Ishikawa (cell line): ENCODE measurements at regions not wholly inside any gene's neighbourhood (a gene's known extent, or its start where the extent isn't known, plus 50 kb on each side); places are given as distances from the start of the nearest gene placed in this dataset.

ENCODE experiments used
- CREB1 ChIP-seq: IDR thresholded peaks from 2 replicates; pipeline ENCODE4 v1.6.1; 2012; ENCODE audit warnings: low read depth
- EGR1 ChIP-seq: IDR thresholded peaks from 2 replicates; pipeline ENCODE4 v1.6.1; 2012
- EP300 ChIP-seq: IDR thresholded peaks from 2 replicates; pipeline ENCODE4 v1.6.1; 2012; ENCODE audit warnings: borderline replicate concordance
- FOXM1 ChIP-seq: IDR thresholded peaks from 2 replicates; pipeline ENCODE4 v1.6.1; 2012; ENCODE audit warnings: low read depth, borderline replicate concordance
- NFIC ChIP-seq: IDR thresholded peaks from 2 replicates; pipeline ENCODE4 v1.6.1; 2012
- RAD21 ChIP-seq: IDR thresholded peaks from 2 replicates; pipeline ENCODE4 v1.6.1; 2012; ENCODE audit warnings: low read depth
- TAF1 ChIP-seq: IDR thresholded peaks from 2 replicates; pipeline ENCODE4 v1.6.1; 2012; ENCODE audit warnings: low read depth, mild to moderate bottlenecking
- TEAD4 ChIP-seq: IDR thresholded peaks from 2 replicates; pipeline ENCODE4 v1.6.1; 2012
- YY1 ChIP-seq: IDR thresholded peaks from 2 replicates; pipeline ENCODE4 v1.6.1; 2012; ENCODE audit warnings: low read depth
- TF ChIP-seq, protein P1 (sequence below): IDR thresholded peaks from 2 replicates; pipeline ENCODE4 v1.6.1; 2012
- TF ChIP-seq, protein P2 (sequence below): IDR thresholded peaks from 2 replicates; pipeline ENCODE4 v1.6.1; 2012
- TF ChIP-seq, protein P3 (sequence below): IDR thresholded peaks from 2 replicates; pipeline ENCODE4 v1.6.1; 2012; ENCODE audit warnings: low read depth, mild to moderate bottlenecking

DNA sequence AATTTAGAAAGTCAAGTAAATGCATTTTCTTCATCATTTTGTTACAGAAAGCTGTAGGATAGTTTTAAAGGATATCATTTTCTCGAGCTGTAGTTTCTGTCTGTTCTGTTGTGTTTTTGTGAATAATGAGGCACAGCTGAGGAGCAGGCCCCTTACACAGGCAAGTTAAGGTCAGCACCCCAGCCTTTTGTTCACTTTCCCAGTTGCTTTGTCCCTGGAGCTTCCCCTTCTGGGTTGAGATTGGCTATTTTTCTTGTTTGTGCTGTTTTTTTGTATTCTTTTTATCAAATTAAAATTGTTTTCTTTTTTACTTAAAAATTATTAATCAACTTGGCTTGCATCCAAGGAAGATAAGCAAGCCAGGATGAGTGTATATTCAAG lies 213.8 kb upstream of the ACTBL2 start:
- no peak for TF ChIP-seq FOXM1
- no peak for TF ChIP-seq RAD21
- TF ChIP-seq, protein P1, sequence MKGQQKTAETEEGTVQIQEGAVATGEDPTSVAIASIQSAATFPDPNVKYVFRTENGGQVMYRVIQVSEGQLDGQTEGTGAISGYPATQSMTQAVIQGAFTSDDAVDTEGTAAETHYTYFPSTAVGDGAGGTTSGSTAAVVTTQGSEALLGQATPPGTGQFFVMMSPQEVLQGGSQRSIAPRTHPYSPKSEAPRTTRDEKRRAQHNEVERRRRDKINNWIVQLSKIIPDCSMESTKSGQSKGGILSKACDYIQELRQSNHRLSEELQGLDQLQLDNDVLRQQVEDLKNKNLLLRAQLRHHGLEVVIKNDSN = no peak
- TF ChIP-seq CREB1 = no peak
- TF ChIP-seq, protein P2, sequence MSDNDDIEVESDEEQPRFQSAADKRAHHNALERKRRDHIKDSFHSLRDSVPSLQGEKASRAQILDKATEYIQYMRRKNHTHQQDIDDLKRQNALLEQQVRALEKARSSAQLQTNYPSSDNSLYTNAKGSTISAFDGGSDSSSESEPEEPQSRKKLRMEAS = no peak
- TF ChIP-seq EGR1 = no peak
- TF ChIP-seq EP300 = no peak
- TF ChIP-seq, protein P3, sequence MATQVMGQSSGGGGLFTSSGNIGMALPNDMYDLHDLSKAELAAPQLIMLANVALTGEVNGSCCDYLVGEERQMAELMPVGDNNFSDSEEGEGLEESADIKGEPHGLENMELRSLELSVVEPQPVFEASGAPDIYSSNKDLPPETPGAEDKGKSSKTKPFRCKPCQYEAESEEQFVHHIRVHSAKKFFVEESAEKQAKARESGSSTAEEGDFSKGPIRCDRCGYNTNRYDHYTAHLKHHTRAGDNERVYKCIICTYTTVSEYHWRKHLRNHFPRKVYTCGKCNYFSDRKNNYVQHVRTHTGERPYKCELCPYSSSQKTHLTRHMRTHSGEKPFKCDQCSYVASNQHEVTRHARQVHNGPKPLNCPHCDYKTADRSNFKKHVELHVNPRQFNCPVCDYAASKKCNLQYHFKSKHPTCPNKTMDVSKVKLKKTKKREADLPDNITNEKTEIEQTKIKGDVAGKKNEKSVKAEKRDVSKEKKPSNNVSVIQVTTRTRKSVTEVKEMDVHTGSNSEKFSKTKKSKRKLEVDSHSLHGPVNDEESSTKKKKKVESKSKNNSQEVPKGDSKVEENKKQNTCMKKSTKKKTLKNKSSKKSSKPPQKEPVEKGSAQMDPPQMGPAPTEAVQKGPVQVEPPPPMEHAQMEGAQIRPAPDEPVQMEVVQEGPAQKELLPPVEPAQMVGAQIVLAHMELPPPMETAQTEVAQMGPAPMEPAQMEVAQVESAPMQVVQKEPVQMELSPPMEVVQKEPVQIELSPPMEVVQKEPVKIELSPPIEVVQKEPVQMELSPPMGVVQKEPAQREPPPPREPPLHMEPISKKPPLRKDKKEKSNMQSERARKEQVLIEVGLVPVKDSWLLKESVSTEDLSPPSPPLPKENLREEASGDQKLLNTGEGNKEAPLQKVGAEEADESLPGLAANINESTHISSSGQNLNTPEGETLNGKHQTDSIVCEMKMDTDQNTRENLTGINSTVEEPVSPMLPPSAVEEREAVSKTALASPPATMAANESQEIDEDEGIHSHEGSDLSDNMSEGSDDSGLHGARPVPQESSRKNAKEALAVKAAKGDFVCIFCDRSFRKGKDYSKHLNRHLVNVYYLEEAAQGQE = no peak
- no peak for TF ChIP-seq NFIC
- TF ChIP-seq TEAD4 = no peak
- TF ChIP-seq TAF1 = no peak
- TF ChIP-seq YY1 = no peak
